GM18870 (cell line): ENCODE measurements at regions not wholly inside any gene's neighbourhood (a gene's known extent, or its start where the extent isn't known, plus 50 kb on each side); places are given as distances from the start of the nearest gene placed in this dataset.
A peak's percentile ranks its signal among the peaks of the same experiment; 100 is the strongest.

ENCODE experiments used
- ATAC-seq: cut with Tn5 transposase; IDR thresholded peaks from one replicate; pipeline ENCODE4 v1.9.1; 2021; ENCODE audit warnings: moderate library complexity; ENCODE audit not compliant: unreplicated experiment

GRCh38 chr4:154107337-154107736 is 318.5 kb upstream of the SFRP2 start:
- ATAC-seq = no peak

GRCh38 chr4:154088741-154089140 is 299.9 kb upstream of the SFRP2 start:
- ATAC-seq = no peak

GRCh38 chr4:154086247-154086646 is 297.4 kb upstream of the SFRP2 start:
- no peak for ATAC-seq

GRCh38 chr4:154084864-154085263 is 296.0 kb upstream of the SFRP2 start:
- no peak for ATAC-seq

- ATAC-seq = peak; percentile 59
Observed at GRCh38 chr4:154082760-154083535, 294.1 kb upstream of the SFRP2 start.

- ATAC-seq = no peak
Observed at GRCh38 chr4:154081391-154081790, 292.5 kb upstream of the SFRP2 start.

- no peak for ATAC-seq
Observed at GRCh38 chr4:154078504-154079350, 289.8 kb upstream of the SFRP2 start.

GRCh38 chr4:154076921-154077320 is 288.0 kb upstream of the SFRP2 start:
- no peak for ATAC-seq

GRCh38 chr4:154073107-154073822 is 284.4 kb upstream of the SFRP2 start:
- peak; percentile 48 for ATAC-seq

- no peak for ATAC-seq
Observed at GRCh38 chr4:154067786-154068185, 278.9 kb upstream of the SFRP2 start.

GRCh38 chr4:154065368-154065767 is 276.5 kb upstream of the SFRP2 start:
- ATAC-seq = no peak

- ATAC-seq = no peak
Observed at GRCh38 chr4:154064244-154064643, 275.4 kb upstream of the SFRP2 start.

GRCh38 chr4:154049457-154050181 is 260.7 kb upstream of the SFRP2 start:
- no peak for ATAC-seq

- ATAC-seq = no peak
Observed at GRCh38 chr4:154047733-154048132, 258.9 kb upstream of the SFRP2 start.

- ATAC-seq = no peak
Observed at GRCh38 chr4:154044742-154045485, 256.0 kb upstream of the SFRP2 start.

- ATAC-seq = no peak
Observed at GRCh38 chr4:154044108-154044531, 255.2 kb upstream of the SFRP2 start.

- ATAC-seq = no peak
Observed at GRCh38 chr4:154041640-154042039, 252.8 kb upstream of the SFRP2 start.

- ATAC-seq = no peak
Observed at GRCh38 chr4:154039435-154040343, 250.8 kb upstream of the SFRP2 start.

GRCh38 chr4:154036856-154037255 is 248.0 kb upstream of the SFRP2 start:
- ATAC-seq = no peak
